Rectal smooth muscle tissue (tissue), 1 donor: ENCODE measurements at regions not wholly inside any gene's neighbourhood (a gene's known extent, or its start where the extent isn't known, plus 50 kb on each side); places are given as distances from the start of the nearest gene placed in this dataset.

ENCODE experiments used
- H3K27ac ChIP-seq: one replicate; pipeline ENCODE4 v1.7.0; 2013; ENCODE audit warnings: low read depth, low read length, inconsistent platforms
- H3K27me3 ChIP-seq: one replicate; pipeline ENCODE4 v1.7.0; 2013; ENCODE audit warnings: low read length; ENCODE audit not compliant: control insufficient read depth, insufficient read depth
- H3K36me3 ChIP-seq: one replicate; pipeline ENCODE4 v1.7.0; 2013; ENCODE audit warnings: low read length; ENCODE audit not compliant: control insufficient read depth, insufficient read depth
- H3K4me1 ChIP-seq: one replicate; pipeline ENCODE4 v1.7.0; 2013; ENCODE audit warnings: low read length; ENCODE audit not compliant: control insufficient read depth, insufficient read depth
- H3K4me3 ChIP-seq: one replicate; pipeline ENCODE4 v1.7.0; 2013; ENCODE audit warnings: low read length
- H3K9ac ChIP-seq: one replicate; pipeline ENCODE4 v1.7.0; 2013; ENCODE audit warnings: low read length

- Histone ChIP-seq H3K4me3 (no peak overlapping the region), H3K27ac (no peak overlapping the region), H3K4me1 (no peaks in the 10 kb centered on the region), H3K36me3 (no peaks in the 10 kb centered on the region), H3K27me3 (peaks cover 3% of the 10 kb centered on the region), H3K9ac (no peak overlapping the region)
These were observed 102.4 kb upstream of the CRHR1 start for GRCh38 chr17:45681706-45682105.

- Histone ChIP-seq H3K27ac (no peak overlapping the region), H3K4me1 (no peaks in the 10 kb centered on the region), H3K36me3 (no peaks in the 10 kb centered on the region), H3K9ac (no peak overlapping the region), H3K27me3 (no peaks in the 10 kb centered on the region), H3K4me3 (no peak overlapping the region)
These were observed 97.9 kb upstream of the CRHR1 start for GRCh38 chr17:45686250-45686649.

DNA sequence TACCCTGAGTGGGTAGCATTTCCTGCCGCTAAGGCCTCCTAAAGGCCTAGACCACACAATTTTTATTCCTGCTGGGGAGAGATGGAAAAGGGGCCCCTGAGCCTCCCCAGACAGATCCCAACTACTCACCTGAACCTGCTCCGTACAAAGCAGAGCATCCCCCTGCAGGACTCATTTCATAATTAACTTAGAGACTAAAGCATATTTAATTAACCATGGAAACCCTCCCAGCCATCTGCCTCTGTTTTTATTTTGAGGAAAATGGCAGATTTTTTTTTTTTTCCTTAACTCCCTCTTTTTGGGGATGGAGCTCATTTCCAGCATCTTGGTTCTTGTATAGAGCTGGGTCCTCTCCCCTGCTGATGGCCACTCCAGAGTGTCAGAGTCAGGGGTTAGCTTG, 96.5 kb upstream of the CRHR1 start:
- peaks cover 2% of the 10 kb centered on the region for H3K27me3 ChIP-seq
- no peaks in the 10 kb centered on the region for H3K36me3 ChIP-seq
- H3K4me3 ChIP-seq, result no peak overlapping the region
- H3K27ac ChIP-seq, result no peak overlapping the region
- H3K4me1 ChIP-seq, result no peaks in the 10 kb centered on the region
- no peak overlapping the region for H3K9ac ChIP-seq

DNA sequence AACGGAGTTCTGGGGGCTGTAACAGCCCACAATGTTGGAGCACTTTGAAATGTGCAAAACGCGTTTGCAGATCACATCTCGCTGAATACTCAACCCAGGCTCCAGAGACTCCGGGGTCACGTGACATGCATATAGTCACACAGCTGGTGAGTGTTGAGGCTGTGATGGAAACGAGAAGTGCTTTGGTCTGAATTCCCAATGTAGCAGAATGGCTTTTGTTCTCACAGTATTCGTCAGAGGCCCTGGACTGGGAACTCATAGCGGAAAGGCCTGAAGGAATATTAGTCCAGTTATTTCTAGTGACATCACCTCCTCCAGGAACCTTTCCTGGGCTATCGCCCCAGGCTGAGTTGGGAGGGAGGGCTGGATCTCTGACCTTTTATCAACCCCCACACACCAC, 95.8 kb upstream of the CRHR1 start:
- Histone ChIP-seq H3K27ac (no peak overlapping the region), H3K27me3 (peaks cover 3% of the 10 kb centered on the region), H3K9ac (no peak overlapping the region)

DNA sequence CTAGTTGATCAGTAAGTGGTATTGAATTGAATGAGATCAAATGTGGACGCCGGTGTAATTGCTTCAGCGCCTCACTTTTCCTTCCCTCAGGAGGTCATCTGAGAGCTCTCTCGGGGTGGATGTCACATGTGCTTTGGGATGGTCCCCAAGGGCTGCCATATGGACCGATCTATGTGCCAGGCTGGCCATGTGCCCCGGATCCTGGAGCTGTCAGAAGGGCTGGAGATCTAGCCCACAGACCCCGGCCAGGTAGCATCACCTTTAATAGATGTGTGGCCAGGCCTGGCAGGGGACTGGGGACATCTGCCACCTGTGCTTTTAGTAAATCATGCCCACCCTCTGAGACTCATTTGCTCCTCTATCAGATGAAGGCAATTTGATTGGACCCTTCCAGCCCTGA, 95.3 kb upstream of the CRHR1 start:
- H3K4me1 ChIP-seq, result no peaks in the 10 kb centered on the region
- H3K27me3 ChIP-seq, result peaks cover 3% of the 10 kb centered on the region
- H3K9ac ChIP-seq, result no peak overlapping the region
- no peak overlapping the region for H3K4me3 ChIP-seq
- no peaks in the 10 kb centered on the region for H3K36me3 ChIP-seq
- no peak overlapping the region for H3K27ac ChIP-seq

More for the DNA sequence above, 95.8 kb upstream of the CRHR1 start:
- Histone ChIP-seq H3K36me3 (no peaks in the 10 kb centered on the region), H3K4me3 (no peak overlapping the region), H3K4me1 (no peaks in the 10 kb centered on the region)

- no peak overlapping the region for H3K9ac ChIP-seq
- H3K4me1 ChIP-seq, result no peaks in the 10 kb centered on the region
- H3K36me3 ChIP-seq, result no peaks in the 10 kb centered on the region
- H3K4me3 ChIP-seq, result no peak overlapping the region
- no peak overlapping the region for H3K27ac ChIP-seq
- peaks cover 3% of the 10 kb centered on the region for H3K27me3 ChIP-seq
These were observed 94.7 kb upstream of the CRHR1 start for GRCh38 chr17:45689451-45689850.

- peaks cover 3% of the 10 kb centered on the region for H3K27me3 ChIP-seq
- H3K27ac ChIP-seq, result no peak overlapping the region
- H3K36me3 ChIP-seq, result no peaks in the 10 kb centered on the region
- no peak overlapping the region for H3K9ac ChIP-seq
- no peak overlapping the region for H3K4me3 ChIP-seq
- H3K4me1 ChIP-seq, result no peaks in the 10 kb centered on the region
These were observed 93.4 kb upstream of the CRHR1 start for GRCh38 chr17:45690625-45691275.

DNA sequence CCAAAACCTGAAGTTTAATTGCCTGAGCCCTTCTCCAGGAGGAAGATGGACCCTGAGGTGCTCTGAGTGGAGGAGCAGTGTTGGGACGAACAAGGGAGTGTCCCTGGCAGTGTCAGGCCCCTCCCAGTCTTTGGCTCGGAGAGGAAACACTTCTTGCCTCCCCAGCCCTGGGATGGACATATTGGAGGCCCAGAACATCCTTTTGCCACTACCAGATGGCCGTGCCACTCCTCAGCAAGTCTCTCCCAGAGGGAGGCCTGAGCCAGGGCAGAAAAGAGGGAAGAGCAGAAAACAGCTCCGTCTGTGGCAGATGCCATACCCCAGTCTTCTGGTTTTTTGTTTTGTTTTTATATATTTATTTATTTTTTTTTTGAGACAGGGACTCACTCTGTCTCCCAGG, 91.5 kb upstream of the CRHR1 start:
- H3K27ac ChIP-seq, result no peak overlapping the region
- H3K4me1 ChIP-seq, result no peaks in the 10 kb centered on the region
- H3K9ac ChIP-seq, result no peak overlapping the region
- peaks cover 4% of the 10 kb centered on the region for H3K27me3 ChIP-seq
- no peaks in the 10 kb centered on the region for H3K36me3 ChIP-seq
- no peak overlapping the region for H3K4me3 ChIP-seq

DNA sequence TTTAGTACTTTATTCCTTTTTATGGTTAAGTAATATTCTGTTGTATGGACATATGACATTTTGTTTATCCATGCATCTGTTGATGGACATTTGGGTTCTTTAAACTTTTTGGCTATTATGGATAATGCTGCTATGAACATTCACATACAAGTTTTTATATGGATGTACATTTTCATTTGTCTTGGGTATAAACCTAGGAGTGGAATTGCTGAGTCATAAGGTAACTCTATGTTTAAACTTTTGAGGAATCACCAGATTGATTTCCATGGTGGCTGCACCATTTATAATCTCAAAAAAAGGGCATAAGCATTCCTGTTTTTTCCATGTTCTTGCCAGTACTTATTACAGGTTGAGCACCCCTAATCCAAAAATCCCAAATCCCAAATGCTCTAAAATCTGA, 90.3 kb upstream of the CRHR1 start:
- no peaks in the 10 kb centered on the region for H3K4me1 ChIP-seq
- peaks cover 5% of the 10 kb centered on the region for H3K27me3 ChIP-seq
- H3K27ac ChIP-seq, result no peak overlapping the region
- no peak overlapping the region for H3K9ac ChIP-seq
- H3K36me3 ChIP-seq, result no peaks in the 10 kb centered on the region
- H3K4me3 ChIP-seq, result no peak overlapping the region

DNA sequence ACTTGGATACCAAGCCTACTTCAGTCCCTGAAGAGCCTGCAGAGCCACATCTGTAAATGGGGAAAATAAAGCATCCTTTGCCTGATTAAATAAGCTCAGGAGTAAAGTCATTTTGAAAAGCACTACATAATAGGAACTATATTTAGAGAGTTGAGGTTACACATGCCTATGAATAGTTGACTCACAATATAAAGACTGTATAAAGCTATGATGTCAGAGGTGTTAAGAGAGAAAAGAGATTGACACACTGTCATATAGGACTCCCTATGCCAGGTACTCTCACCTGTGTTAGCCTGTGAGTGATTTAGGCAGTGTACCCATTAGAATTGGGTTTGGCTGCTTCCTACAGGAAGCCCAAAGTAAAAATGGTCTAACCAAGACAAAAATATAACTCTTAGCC, 87.7 kb upstream of the CRHR1 start:
- H3K4me3 ChIP-seq, result no peak overlapping the region
- H3K27ac ChIP-seq, result no peak overlapping the region
- H3K27me3 ChIP-seq, result peaks cover 11% of the 10 kb centered on the region
- H3K4me1 ChIP-seq, result no peaks in the 10 kb centered on the region
- no peak overlapping the region for H3K9ac ChIP-seq
- no peaks in the 10 kb centered on the region for H3K36me3 ChIP-seq

DNA sequence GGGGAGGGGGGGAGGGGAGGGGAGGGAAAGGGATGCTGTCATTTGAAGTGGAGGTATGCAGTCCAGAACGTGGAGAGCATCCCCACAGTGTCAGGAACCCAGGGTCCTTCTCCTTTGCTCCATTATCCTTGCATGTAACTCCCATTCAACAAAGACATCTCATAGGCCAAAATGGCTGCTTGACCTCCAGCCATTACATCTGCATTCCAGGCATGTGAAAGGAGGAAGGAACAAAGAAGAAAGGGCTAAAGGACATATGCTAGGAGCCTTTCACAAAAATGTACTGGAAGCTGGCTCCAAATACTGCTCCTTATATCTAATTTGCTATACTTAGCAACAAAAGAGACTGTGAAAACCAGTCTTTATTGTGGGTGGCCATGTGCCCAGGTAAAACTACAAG, 87.0 kb upstream of the CRHR1 start:
- Histone ChIP-seq H3K9ac (no peak overlapping the region), H3K27ac (no peak overlapping the region), H3K4me3 (no peak overlapping the region)

DNA sequence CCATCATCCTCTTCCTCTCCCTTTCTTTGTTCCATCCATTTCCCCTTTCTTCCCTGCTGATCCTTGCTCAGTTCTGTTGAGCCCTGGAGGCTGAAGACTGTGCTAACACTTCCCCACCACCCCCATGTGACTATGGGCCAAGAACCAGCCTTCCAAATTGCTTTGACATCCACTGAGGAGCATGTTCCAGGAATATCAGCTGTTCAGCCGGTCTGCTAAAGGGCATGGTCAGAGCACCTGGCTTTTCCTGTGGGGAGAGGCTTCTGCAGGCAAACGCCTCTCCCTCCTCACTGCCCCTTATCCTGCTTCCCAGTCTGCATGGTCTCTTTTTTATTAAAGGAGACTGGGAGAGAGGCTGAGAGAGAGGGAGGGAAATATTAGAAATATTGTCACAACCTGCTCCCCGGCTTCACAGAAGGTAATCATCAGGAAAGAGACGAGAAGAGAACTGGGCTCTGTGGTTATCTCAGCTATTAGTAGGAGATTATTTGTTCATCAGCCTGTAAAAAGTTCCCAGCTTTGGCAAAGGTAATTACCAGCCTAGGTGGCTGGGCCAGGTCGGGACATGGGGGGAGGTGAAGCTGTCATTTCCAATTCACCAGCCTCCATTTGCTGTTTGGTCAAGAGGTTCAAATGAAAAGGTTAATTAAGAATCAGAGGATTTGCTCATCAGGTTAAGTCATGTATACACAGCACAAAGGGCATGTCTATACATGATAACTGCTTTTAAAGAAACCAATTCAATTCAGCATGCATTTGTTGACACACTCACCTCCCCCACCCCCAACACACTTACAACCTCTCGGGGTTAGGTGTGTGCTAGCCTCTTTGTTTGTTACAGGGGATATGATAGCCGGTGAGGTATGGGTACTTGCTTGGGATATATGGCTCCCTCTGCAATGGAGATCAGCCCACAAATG, 83.7 kb upstream of the CRHR1 start:
- H3K36me3 ChIP-seq, result no peaks in the 10 kb centered on the region
- H3K4me3 ChIP-seq, result no peak overlapping the region
- H3K9ac ChIP-seq, result no peak overlapping the region
- peaks cover 8% of the 10 kb centered on the region for H3K27me3 ChIP-seq
- H3K27ac ChIP-seq, result no peak overlapping the region
- H3K4me1 ChIP-seq, result no peaks in the 10 kb centered on the region

More for the DNA sequence above, 87.0 kb upstream of the CRHR1 start:
- Histone ChIP-seq H3K36me3 (no peaks in the 10 kb centered on the region), H3K27me3 (peaks cover 11% of the 10 kb centered on the region), H3K4me1 (no peaks in the 10 kb centered on the region)
